Cardiac septum (tissue), 1 donor: ENCODE measurements at regions not wholly inside any gene's neighbourhood (a gene's known extent, or its start where the extent isn't known, plus 50 kb on each side); places are given as distances from the start of the nearest gene placed in this dataset.
"Not testable (repeated sequence)": the region's sequence is repeated elsewhere in the genome, so short reads cannot be mapped to it uniquely, and the experiment has no call there.

Experiments
- DNase-seq: peaks from one replicate; pipeline ENCODE4 v3.0.0-alpha.2; 2020; ENCODE audit warnings: low spot score
- intact Hi-C: fragments of 100-400 bp; cut with DNase I; formaldehyde crosslinking; loops from one replicate; pipeline ENCODE4 v1.14.0; 2022
- donor health status: DM: no; HTN: no; CAD: no.

DNA sequence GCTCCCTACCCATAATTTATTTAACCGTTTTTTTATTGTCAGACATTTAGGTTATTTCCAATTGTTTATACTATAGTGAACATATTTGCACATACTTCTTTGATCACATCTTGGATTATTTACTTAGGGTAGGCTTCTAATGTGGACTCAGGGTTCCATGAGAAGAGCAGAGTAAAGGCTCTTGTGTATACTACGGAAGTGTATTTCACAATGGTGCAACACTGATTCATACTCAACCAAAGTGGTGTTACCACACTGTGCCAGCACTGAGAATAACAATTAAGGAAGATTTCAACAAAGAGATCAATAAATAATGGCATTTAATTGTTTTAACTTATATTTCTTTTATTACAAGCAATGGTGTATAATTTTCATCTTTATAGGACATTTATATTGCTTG is 251.2 kb downstream of the ZNF326 start:
- intact Hi-C loops, result no loop called here
- no peak for DNase-seq

DNA sequence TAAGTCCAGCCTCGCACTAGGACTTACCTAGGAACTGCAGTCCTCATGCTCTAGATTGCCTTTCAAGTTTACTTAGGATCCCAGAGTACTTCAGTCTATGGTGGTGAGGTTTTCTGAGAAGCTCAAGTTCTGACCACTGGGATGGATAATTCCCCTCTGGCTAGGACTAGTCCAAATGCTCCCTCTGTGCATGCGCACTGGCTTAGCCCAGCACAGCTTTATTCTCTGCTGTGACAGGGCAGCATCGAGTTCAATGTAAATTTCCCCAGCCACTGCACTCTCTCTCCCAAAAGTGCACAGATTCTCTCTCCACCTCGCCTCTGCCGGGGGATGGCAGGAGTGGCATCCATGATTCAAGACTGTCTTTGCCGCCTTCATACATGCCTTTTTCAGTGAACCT is 241.6 kb downstream of the ZNF326 start:
- DNase-seq, result no peak

DNA sequence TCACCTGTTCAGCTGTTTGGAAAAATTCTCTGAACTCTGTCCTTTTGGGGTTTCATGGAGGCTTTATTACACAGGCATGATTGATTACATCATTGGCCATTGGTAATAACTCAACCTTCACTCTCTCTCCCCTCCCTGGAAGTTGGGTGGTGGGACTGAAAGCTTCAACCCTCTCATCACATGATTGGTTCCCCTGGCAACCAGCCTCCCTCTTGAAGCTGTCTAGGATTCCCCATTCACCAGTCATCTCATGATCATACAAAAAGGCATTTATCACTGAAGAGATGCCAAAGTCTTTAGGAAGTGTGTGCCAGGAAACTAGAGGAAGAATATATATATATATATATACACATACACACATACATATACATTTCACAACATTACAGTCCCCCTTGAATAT is 228.5 kb downstream of the ZNF326 start:
- no peak for DNase-seq
- intact Hi-C loops, result no loop called here

More for the DNA sequence above, 241.6 kb downstream of the ZNF326 start:
- intact Hi-C loops, result no loop called here

DNA sequence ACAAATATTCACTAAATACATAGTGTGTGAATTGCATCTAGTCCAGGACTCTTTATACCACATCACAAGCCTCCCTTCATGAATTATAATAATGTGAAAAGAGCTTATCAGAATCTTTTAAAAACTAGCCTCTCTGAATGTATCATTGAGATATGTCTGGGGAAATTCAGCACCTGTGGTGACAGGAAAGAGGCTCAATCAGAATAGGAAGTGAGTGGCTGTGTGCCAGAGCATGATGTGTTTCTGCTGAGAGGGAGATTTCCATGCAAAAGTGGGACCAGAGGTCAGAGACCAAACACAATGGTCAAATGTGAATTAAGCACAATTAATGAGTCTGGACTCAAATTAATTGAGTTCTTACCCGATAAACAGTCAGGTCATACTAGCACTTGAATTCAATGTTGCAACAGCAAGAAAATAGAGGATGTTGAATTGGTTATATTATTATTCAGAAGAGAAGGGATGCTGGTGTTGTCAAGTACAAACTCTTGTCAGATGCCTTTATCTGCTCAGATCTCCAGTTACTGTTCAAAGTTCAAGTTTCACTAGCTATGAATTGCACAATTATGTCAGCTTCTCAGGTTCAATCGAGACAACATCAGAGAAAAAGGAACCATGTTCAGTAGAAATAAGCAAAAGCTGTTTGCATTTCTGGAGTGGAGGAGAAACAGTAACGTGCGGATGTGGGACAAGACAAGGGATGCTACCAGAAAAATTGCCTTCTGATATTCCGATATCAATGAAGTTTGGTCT is 226.2 kb downstream of the ZNF326 start:
- intact Hi-C loops, result no loop called here
- DNase-seq, result no peak

- intact Hi-C loops, result no loop called here
- no peak for DNase-seq
Measured at GRCh38 chr1:90220496-90220895, 225.6 kb downstream of the ZNF326 start.

DNA sequence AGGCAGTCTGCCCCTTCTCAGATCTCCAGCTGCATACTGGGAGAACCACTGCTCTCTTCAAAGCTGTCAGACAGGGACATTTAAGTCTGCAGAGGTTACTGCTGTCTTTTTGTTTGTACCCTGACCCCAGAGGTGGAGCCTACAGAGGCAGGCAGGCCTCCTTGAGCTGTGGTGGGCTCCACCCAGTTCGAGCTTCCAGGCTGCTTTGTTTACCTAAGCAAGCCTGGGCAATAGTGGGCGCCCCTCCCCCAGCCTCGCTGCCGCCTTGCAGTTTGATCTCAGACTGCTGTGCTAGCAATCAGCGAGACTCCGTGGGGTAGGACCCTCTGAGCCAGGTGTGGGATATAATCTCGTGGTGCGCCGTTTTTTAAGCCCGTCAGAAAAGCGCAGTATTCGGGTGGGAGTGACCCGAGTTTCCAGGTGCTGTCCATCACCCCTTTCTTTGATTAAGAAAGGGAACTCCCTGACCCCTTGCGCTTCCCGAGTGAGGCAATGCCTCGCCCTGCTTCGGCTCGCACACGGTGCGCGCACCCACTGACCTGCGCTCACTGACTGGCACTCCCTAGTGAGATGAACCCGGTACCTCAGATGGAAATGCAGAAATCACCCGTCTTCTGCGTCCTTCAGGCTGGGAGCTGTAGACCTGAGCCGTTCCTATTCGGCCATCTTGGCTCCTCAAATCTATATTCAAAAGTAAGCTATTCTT is 224.4 kb downstream of the ZNF326 start:
- intact Hi-C loops, DNase-seq: not testable (repeated sequence)

DNA sequence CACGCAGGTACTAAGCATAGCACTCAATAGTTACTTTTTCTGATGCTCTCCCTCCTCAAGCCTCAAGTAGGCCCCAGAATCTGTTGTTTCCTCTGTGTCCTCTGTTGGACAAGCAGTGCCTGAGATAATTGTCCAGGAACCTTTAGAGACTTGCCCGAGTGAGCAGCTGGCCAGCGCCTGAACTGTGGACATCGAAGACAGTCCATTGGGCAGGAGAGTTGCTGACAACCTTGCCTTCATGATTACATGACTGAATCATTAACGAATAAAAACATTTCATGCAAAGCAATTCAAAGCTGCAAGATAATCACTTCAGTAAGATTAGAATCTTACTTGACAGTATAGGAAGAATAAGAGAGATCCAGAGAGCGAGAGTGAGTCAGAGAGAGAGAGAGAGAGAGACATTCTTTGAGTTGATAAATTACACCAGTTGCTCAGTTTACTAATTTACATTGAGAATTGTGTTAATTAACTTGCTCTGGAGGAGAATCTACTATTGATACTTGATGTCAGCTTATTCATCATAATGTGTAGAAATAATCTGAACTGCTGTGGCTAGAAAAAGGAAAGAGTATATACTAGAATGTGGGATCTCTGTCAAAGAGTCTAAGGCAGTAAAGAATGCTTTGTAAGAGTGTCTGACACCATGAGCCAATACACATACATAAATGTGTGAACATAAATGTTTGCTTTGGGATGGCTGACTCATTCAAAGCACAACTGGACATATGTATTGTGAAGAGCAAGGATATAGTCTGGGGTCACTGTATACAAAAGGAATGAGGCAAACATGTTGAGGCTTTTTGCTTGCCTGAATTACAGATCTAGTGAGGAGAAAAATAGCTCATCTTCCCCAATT is 216.0 kb downstream of the ZNF326 start:
- no peak for DNase-seq
- intact Hi-C loops, result no loop called here

- DNase-seq, result no peak
- intact Hi-C loops, result no loop called here
Measured at GRCh38 chr1:90208949-90209348, 214.0 kb downstream of the ZNF326 start.

- DNase-seq, result no peak
- intact Hi-C loops, result no loop called here
Measured at GRCh38 chr1:90206260-90206659, 211.3 kb downstream of the ZNF326 start.

- DNase-seq, result no peak
- intact Hi-C loops, result no loop called here
Measured at GRCh38 chr1:90204780-90205179, 209.9 kb downstream of the ZNF326 start.

DNA sequence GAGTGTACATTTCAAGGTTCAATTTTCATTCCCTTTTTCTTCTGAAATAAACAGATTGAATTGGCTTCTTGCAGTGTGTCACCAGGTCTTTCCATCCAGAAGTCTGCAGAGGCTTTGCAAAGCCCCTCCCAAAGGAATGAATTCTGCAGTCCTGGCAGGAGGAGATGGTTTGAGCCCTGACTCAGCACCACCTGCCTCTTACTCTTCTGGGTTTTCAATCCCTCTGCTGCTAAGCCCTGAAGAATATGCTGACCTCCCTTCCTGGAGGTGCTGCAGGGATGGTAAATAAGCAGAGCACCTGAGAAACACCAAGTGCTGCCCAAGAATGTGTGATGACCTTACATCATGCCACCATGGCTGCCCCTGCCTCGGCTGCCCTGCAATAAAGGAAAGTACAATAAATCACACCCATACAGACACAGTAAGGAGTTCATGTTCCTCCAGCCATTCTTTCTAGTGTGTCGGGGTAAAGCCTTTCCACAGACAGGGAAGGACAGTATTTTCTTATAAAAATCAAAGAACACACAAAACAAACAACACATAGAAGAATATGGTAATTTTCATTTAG is 209.2 kb downstream of the ZNF326 start:
- DNase-seq, result no peak
- intact Hi-C loops, result no loop called here

- DNase-seq, result no peak
- intact Hi-C loops, result no loop called here
Measured at GRCh38 chr1:90201467-90202358, 206.8 kb downstream of the ZNF326 start.

DNA sequence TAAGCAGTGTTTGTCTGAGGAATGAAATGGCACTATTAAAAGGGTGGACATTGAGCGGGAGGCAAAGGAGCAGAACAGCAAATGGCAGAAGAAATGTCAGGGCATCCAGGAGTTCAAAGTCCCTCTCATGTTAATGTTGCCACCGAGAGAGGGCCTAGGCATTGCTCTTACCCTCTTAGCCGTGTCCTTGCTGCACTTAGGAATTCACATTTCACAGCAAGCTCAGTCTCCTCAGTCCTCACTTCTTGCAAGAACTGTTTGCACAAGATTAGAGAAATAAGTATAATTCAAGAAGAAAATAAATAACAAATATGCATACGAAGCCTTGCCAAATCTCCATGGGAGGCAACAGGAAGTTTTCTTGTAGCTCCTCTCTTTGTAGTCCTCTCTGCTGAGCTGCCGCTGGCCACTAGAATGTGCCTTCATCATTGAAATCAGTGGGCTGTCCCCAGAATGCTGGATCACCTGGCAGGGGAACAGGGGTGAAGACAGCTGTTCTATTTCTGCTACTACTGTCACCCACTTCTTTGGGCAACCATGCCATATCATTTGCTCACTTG is 205.8 kb downstream of the ZNF326 start:
- intact Hi-C loops, result no loop called here
- no peak for DNase-seq

- DNase-seq, result no peak
- intact Hi-C loops, result no loop called here
Measured at GRCh38 chr1:90198616-90199332, 203.9 kb downstream of the ZNF326 start.

DNA sequence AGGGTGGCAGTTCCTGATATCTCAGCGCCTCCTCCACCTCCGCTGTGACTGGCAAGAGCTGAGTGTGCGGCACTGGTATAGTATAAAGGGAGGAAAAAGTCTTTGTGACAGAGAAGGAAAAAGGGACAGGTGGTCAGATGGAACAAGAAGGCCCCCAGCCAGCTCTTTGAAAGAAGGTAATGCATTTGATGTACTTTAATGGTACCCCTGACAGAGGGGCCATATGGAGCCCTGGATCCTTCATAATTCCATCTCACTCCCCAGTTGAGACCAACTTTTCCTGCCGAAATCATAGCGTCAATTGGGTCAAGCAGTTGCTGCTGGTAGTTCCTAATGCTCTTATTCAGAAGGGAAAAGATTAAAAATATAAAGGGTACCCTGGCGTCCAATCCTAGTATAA is 198.2 kb downstream of the ZNF326 start:
- intact Hi-C loops, result no loop called here
- DNase-seq, result no peak

DNA sequence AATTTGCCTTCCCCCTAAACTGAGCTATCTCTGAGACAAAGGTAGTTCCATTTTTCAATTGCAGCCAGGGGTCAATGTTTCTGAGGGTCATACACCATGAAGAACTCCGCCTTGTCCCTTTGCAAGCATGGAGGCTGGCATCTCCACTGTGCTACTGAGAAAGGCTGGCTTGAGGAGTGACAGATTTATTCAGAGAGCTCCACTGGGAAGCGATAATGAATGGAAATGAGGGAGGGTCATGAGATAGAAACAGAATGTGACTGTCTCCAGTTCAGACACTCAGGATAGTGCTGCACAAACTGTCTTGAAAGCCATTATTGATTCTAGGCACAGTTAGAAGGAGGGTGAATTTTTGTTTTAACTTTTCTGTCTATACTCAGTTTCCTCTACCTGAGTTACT is 197.5 kb downstream of the ZNF326 start:
- intact Hi-C loops, result no loop called here
- DNase-seq, result no peak

DNA sequence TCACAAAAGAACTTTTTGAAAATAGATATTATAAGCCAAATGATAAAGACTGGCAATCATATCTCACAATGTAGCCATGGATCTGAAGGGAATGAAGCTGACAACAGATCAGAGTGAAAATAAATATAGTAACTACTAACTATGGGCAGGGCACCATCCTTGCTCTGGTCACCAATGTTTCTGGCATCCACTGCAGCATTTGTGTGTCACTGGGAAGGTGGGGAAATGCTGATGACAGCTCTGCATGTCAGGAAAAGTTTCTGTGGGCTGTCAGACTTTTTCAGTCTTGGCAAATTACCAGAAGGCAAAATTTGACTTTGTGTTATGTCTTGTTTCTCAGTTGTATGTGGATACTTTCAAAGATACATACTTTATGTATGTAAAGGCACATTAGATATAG is 195.6 kb downstream of the ZNF326 start:
- intact Hi-C loops, result no loop called here
- DNase-seq, result no peak

DNA sequence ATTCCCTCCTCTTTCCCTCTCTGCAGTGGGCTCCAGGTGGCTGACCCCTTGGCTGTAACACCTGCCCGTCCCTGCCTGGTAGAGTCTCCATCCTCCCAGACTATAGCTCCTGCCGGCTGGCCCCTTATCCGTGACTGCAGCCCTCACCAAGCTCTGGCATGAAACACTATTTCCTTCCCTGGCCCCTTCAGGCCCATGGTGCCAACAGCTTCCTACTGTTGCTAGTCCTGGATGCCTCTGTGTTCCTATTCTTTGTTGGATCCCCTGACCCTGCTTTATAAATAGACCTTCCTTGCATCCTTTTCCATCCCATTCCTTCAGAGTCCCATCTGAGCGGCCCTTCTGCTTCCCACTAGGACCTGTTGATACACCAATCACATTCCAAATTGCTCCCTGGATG is 195.0 kb downstream of the ZNF326 start:
- intact Hi-C loops, result no loop called here
- no peak for DNase-seq

DNA sequence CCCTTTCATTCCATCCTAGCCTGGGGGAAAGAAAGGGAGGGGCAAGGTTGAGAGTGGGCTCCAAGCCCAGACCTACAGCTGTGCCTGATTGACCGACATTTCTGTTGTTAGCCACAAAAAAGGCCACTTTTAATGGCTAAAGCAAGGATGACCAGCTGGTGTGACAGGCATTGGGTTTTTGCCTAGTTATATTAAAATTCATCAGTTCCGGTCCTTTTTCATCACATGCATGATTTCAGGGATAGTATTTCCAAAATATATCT is 192.3 kb downstream of the ZNF326 start:
- DNase-seq, result no peak
- intact Hi-C loops, result no loop called here
